C4-2B (cell line): ENCODE measurements at regions not wholly inside any gene's neighbourhood (a gene's known extent, or its start where the extent isn't known, plus 50 kb on each side); places are given as distances from the start of the nearest gene placed in this dataset.

Experiments used
- ZFX ChIP-seq: fragments of 450-650 bp; IDR thresholded peaks from 2 replicates; pipeline ENCODE4 v1.6.1; 2017
- TF ChIP-seq, protein P1 (sequence below): fragments of 450-650 bp; conservative IDR thresholded peaks from 2 replicates; pipeline ENCODE4 v1.5.1; 2017; ENCODE audit warnings: mild to moderate bottlenecking

DNA sequence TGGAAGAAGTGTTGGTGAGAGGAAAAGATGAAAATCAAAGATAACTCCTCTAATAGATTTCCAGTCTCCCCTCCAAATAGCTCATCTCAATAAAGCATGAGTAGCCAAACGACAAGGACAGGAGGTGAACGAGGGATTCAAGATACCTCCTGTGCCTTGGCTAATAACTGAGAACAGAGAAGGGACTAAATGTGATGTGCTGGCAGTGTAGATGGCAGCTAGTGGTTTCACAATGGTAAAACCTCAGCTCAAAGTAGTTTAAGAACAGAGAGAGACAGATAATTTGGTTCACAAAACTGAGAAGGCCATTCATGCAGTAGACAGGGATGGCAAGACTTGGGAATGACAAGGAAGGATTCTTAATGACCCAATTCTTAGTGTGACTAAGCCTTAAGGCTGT is 292.6 kb downstream of the EFHB start:
- TF ChIP-seq, protein P1, sequence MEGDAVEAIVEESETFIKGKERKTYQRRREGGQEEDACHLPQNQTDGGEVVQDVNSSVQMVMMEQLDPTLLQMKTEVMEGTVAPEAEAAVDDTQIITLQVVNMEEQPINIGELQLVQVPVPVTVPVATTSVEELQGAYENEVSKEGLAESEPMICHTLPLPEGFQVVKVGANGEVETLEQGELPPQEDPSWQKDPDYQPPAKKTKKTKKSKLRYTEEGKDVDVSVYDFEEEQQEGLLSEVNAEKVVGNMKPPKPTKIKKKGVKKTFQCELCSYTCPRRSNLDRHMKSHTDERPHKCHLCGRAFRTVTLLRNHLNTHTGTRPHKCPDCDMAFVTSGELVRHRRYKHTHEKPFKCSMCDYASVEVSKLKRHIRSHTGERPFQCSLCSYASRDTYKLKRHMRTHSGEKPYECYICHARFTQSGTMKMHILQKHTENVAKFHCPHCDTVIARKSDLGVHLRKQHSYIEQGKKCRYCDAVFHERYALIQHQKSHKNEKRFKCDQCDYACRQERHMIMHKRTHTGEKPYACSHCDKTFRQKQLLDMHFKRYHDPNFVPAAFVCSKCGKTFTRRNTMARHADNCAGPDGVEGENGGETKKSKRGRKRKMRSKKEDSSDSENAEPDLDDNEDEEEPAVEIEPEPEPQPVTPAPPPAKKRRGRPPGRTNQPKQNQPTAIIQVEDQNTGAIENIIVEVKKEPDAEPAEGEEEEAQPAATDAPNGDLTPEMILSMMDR, result no peak
- TF ChIP-seq ZFX, result no peak
